GM12874 (cell line): ENCODE measurements at regions not wholly inside any gene's neighbourhood (a gene's known extent, or its start where the extent isn't known, plus 50 kb on each side); places are given as distances from the start of the nearest gene placed in this dataset.

Source experiments
- TF ChIP-seq, protein P1 (sequence below): IDR thresholded peaks from 2 replicates; pipeline ENCODE4 v1.5.1; 2011; ENCODE audit warnings: low read depth, mild to moderate bottlenecking, control low read depth, low read length, moderate library complexity; ENCODE audit not compliant: insufficient read depth

DNA sequence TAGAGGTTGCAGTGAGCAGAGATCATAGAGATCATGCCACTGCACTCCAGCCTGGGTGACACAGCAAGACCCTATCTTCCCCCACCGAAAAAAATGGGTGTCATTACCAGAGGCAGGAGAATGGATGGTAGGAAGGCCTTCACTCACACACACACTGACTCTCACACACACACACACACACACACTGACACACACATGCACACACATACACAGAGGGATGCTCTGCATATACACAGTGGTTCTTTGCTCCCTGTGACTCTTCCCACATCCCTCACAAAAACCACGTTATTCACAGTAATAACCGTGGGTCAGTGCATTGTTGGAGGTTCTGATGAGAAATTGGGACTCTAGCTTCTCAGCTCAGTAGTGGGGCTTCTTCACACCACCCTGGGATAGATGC lies 300.2 kb upstream of the N4BP1 start:
- TF ChIP-seq, protein P1, sequence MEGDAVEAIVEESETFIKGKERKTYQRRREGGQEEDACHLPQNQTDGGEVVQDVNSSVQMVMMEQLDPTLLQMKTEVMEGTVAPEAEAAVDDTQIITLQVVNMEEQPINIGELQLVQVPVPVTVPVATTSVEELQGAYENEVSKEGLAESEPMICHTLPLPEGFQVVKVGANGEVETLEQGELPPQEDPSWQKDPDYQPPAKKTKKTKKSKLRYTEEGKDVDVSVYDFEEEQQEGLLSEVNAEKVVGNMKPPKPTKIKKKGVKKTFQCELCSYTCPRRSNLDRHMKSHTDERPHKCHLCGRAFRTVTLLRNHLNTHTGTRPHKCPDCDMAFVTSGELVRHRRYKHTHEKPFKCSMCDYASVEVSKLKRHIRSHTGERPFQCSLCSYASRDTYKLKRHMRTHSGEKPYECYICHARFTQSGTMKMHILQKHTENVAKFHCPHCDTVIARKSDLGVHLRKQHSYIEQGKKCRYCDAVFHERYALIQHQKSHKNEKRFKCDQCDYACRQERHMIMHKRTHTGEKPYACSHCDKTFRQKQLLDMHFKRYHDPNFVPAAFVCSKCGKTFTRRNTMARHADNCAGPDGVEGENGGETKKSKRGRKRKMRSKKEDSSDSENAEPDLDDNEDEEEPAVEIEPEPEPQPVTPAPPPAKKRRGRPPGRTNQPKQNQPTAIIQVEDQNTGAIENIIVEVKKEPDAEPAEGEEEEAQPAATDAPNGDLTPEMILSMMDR = no peak

DNA sequence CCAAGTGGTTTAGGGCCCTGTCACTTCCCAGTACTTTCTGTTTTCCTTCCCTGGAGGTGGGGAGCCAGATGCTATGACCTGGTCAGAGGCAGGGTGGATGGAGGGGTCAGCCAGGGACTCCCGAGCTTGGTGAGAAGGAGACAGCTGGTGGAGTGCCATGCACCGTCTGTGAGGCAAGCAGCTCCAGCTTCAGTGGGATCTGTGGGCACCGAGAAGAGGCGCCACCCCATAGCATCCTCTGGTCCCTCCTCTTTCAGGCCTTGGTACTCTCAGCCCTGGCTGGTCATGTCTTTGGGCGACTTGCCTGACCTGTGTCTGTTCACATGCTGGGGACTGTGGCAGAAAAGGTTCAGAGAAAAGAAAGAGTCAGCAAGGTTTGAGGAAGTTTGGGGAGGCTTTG lies 299.3 kb upstream of the N4BP1 start:
- TF ChIP-seq, protein P1 = no peak

DNA sequence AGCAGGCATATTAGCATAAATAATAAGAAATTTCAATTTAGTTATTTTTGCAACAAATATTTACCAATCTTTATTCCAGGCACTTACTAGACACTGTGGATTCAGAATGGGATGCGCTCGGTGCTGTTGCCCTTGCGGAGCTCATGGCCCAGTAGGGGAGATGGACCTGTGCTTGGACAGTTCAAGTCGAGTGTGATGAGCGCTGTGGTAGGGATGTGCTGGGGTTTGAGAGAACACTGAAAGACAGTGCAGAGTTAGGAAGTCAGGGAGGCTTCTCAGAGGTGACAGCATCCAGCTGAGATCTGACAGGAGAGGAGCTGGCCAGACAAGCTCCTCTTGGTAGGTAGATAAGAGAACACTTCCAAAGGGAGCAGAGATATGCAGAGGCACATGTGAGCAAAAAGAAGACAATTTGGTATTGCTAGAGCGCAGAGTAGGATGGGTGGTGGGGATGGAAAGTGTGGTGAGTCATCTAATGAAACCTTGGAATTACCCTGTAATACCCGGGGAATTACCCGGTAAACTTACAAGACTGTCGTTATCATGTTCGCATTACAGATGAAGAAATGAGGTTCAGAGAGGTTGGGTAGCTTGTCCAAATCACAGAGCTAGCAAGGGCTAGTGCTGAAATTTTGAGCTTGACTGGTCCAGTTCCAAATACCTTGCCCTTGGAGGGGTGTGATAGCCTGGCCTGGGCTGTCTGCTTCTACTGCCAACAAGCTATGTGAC lies 298.1 kb upstream of the N4BP1 start:
- TF ChIP-seq, protein P1 = no peak

DNA sequence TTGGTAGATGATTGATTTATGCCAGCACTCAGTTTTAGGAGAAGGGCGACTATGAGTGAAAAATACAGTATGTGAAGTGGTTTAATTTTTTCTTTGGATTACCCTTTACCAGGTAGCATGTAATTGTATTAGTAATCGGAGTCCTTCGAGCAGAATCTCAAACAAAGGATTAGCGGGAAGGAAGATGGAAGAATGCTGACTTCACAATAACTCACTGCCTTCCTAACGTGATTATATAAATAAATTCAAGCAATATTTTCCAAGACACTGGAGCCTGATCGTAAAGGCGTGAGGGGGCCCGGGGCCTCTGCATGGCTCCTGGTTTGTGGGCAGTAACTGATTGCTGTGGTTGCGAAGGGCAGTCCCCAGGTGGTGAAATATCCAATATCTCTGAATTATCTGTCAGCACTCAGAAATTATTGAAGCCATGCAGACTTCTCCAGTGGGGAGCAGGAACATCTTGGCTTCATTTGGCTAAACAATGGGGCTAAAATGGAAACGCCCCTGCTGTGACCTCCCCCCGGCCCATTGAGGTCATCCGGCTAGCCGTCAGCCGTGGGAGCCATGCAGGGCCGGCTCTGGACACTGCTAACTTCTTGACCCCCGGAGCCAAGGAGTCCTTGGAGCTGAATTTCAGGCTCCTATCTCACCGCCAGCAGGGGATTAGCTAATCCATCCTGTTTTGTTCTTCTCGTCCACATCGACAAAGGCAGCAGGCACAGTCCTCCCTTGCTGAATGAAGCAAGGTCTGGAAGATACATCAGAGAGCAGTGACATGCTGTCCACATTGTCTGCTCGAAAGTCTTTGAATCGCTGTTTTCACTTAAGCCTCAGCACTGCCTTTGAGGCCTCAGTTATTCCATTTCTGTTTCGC lies 295.9 kb upstream of the N4BP1 start:
- TF ChIP-seq, protein P1 = no peak

DNA sequence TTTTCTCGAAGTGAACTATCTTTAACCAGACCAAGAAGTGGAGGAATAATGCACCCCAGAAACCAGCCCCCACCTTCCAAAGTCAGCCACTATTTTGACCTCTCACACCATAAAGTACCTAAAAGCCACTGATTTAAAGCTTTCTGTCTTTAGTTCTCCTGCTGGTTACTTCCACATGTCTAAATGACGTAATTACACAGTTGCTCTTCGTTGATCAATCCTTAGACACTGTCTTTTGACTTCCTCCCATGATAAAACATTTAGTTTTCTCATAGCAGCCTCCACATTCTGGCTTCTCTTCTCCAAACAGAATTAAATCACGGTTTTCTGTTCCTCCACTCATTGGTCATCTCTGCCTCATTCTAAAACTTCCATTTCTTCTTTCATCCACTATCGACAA lies 294.4 kb upstream of the N4BP1 start:
- TF ChIP-seq, protein P1 = no peak

DNA sequence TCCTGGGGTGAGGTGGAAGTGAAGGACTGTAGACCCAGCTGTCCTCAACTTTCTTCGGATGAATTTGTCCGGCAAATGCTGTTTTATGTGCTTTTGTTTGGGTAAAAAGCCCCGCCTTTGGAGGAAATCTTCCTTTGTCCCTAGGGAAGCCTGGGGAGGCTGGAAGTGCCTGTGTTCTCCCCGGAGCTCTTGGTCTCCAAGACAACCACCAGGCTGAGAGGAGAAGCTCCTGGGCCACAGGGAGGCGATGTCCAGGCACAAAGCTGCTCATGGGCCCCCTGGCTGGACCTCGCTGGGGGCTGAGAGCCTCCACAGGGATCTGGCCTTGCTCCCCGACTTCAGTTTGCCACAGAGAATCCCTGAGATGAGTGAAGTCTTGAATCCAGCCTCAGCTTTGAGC lies 293.1 kb upstream of the N4BP1 start:
- TF ChIP-seq, protein P1 = no peak

DNA sequence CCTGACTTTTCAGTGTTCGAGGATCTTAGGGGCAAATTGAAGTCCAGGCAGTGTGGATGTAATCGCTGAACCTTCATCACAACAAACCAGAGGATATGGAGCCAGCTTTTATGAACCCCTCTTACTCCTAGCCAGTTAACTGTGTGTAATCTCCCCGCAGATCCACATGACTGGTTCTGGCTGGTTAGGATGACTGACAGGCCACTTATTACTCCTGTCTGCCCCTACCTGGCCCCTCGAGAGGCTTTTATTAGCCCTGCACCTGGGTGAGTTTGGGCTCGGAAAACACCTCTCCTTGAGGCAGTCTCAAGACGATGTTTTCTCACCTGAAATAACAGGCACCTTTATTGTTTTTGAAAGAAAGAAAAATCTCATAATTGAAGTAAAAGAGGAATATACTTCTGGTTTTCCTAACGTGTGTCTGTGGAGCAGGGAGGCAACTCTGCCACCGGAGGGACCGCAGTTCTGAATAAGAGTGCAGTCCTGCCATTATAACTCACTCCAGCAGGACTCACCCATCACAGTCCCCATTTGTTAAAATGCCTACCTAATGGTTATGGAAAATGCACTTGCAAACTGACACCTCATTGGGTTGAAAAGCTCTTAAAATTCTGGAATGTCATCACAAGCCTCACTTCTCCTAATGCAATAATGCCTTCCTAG lies 291.9 kb upstream of the N4BP1 start:
- TF ChIP-seq, protein P1 = no peak
